OCI-LY3 (cell line): ENCODE measurements at regions not wholly inside any gene's neighbourhood (a gene's known extent, or its start where the extent isn't known, plus 50 kb on each side); places are given as distances from the start of the nearest gene placed in this dataset.

ENCODE experiments used
- H2AFZ ChIP-seq: fragments of 200-600, 300-600 bp; shearing (Covaris generic); 2 replicates; pipeline ENCODE4 v1.6.0; 2014; ENCODE audit warnings: antibody characterized with exemption, low read depth, low read length
- H3K27ac ChIP-seq: fragments of 200-600, 300-600 bp; sonication (generic); 2 replicates; pipeline ENCODE4 v1.5.1; 2014; ENCODE audit warnings: mild to moderate bottlenecking, low read length, moderate library complexity, mixed read lengths
- H3K27me3 ChIP-seq: fragments of 200-600, 300-600 bp; sonication (generic); 2 replicates; pipeline ENCODE4 v1.6.1; 2014; ENCODE audit warnings: low read depth, low read length, mixed read lengths
- H3K36me3 ChIP-seq: fragments of 200-600, 300-600 bp; sonication (generic); replicated peaks from 2 replicates; pipeline ENCODE3; 2014; ENCODE audit warnings: low read depth, low read length, mixed read lengths
- H3K4me1 ChIP-seq: fragments of 300-600, 200-600 bp; sonication (generic); 2 replicates; pipeline ENCODE4 v1.6.1; 2014; ENCODE audit warnings: low read length, mixed read lengths
- H3K4me2 ChIP-seq: fragments of 200-600, 300-600 bp; sonication (generic); 2 replicates; pipeline ENCODE4 v1.6.1; 2014; ENCODE audit warnings: low read length, mixed read lengths
- H3K4me3 ChIP-seq: fragments of 300-600, 200-600 bp; sonication (generic); 2 replicates; pipeline ENCODE4 v1.5.1; 2014; ENCODE audit warnings: antibody characterized with exemption, mild to moderate bottlenecking, low read length, moderate library complexity
- H3K79me2 ChIP-seq: fragments of 300-600, 200-600 bp; shearing (Covaris generic); 2 replicates; pipeline ENCODE4 v1.6.1; 2014; ENCODE audit warnings: mild to moderate bottlenecking, low read length, mixed read lengths
- H3K9ac ChIP-seq: fragments of 300-600, 200-600 bp; shearing (Covaris generic); 2 replicates; pipeline ENCODE4 v1.6.0; 2014; ENCODE audit warnings: mild to moderate bottlenecking, low read length, moderate library complexity
- H3K9me3 ChIP-seq: fragments of 200-600, 300-600 bp; shearing (Covaris generic); 2 replicates; pipeline ENCODE4 v1.6.1; 2014; ENCODE audit warnings: low read length, mixed read lengths; ENCODE audit not compliant: insufficient read depth
- H4K20me1 ChIP-seq: fragments of 200-600, 300-600 bp; sonication (generic); 2 replicates; pipeline ENCODE4 v1.6.1; 2016; ENCODE audit warnings: low read length, mixed read lengths; ENCODE audit not compliant: insufficient read depth
- CTCF ChIP-seq: fragments of 200-600, 300-600 bp; sonication (generic); IDR thresholded peaks from 2 replicates; pipeline ENCODE4 v1.5.1; 2014; ENCODE audit warnings: antibody characterized with exemption, low read length, low read depth
- EZH2phosphoT487 ChIP-seq: fragments of 200-600 bp; shearing (Covaris generic); IDR thresholded peaks from 2 replicates; pipeline ENCODE4 v1.6.1; 2018; ENCODE audit warnings: antibody characterized with exemption, mixed run types, low read depth

GRCh38 chr2:8315531-8316165, 366.2 kb upstream of the ID2 start:
- Histone ChIP-seq H3K36me3 (no peaks in the 10 kb centered on the region), H3K9ac (no peak overlapping the region), H3K4me3 (no peak overlapping the region), H3K4me1 (peaks cover 55% of the 10 kb centered on the region), H3K4me2 (no peak overlapping the region), H3K9me3 (no peaks in the 10 kb centered on the region), H3K79me2 (no peaks in the 10 kb centered on the region), H4K20me1 (no peaks in the 10 kb centered on the region), H2AFZ (no peak overlapping the region), H3K27me3 (no peaks in the 10 kb centered on the region), H3K27ac (no peak overlapping the region)
- TF ChIP-seq CTCF (no peak), EZH2phosphoT487 (no peak)

GRCh38 chr2:8316356-8316755, 365.5 kb upstream of the ID2 start:
- no peak overlapping the region for H3K4me2 ChIP-seq
- no peak overlapping the region for H3K9ac ChIP-seq
- H3K27ac ChIP-seq = no peak overlapping the region
- no peak overlapping the region for H3K4me3 ChIP-seq
- no peaks in the 10 kb centered on the region for H3K27me3 ChIP-seq
- no peaks in the 10 kb centered on the region for H3K9me3 ChIP-seq
- H3K4me1 ChIP-seq = peaks cover 48% of the 10 kb centered on the region
- no peaks in the 10 kb centered on the region for H3K79me2 ChIP-seq
- no peak for TF ChIP-seq CTCF
- TF ChIP-seq EZH2phosphoT487 = no peak
- H2AFZ ChIP-seq = no peak overlapping the region
- no peaks in the 10 kb centered on the region for H3K36me3 ChIP-seq
- no peaks in the 10 kb centered on the region for H4K20me1 ChIP-seq

DNA sequence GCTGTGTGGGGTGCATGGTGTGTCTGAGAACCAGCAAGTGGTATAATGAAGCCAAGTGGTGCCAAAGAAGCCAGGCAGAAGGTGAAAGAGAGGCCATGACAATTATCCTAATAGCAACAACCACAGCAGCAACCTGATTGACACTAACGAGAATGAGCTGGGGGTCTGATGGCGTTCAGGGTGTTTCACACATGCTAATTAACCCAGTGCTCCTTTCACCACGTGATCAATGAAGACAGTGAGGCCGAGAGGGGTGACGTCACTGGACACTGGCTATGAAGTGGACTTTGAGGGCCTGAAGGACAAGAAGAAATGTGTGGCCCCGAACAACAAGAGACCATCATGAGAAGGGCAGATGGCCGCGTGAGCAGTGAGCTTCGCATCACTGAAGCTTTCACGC, 364.4 kb upstream of the ID2 start:
- Histone ChIP-seq H3K27ac (no peak overlapping the region), H3K4me2 (no peak overlapping the region)

GRCh38 chr2:8319219-8319618, 362.6 kb upstream of the ID2 start:
- H3K27me3 ChIP-seq = no peaks in the 10 kb centered on the region
- TF ChIP-seq EZH2phosphoT487 = no peak
- no peak for TF ChIP-seq CTCF
- H3K79me2 ChIP-seq = no peaks in the 10 kb centered on the region
- H3K4me2 ChIP-seq = no peak overlapping the region
- H3K9ac ChIP-seq = no peak overlapping the region
- no peaks in the 10 kb centered on the region for H4K20me1 ChIP-seq
- H3K36me3 ChIP-seq = no peaks in the 10 kb centered on the region
- H3K4me1 ChIP-seq = peaks cover 19% of the 10 kb centered on the region
- H3K27ac ChIP-seq = no peak overlapping the region
- no peaks in the 10 kb centered on the region for H3K9me3 ChIP-seq
- H2AFZ ChIP-seq = no peak overlapping the region
- no peak overlapping the region for H3K4me3 ChIP-seq

More for the DNA sequence above, 364.4 kb upstream of the ID2 start:
- Histone ChIP-seq H3K9me3 (no peaks in the 10 kb centered on the region), H3K4me3 (no peak overlapping the region), H3K27me3 (no peaks in the 10 kb centered on the region), H3K79me2 (no peaks in the 10 kb centered on the region), H3K4me1 (peaks cover 37% of the 10 kb centered on the region), H3K9ac (no peak overlapping the region), H3K36me3 (no peaks in the 10 kb centered on the region), H2AFZ (no peak overlapping the region), H4K20me1 (no peaks in the 10 kb centered on the region)
- TF ChIP-seq CTCF (no peak), EZH2phosphoT487 (no peak)
